HFFc6 (cell line): ENCODE measurements at regions not wholly inside any gene's neighbourhood (a gene's known extent, or its start where the extent isn't known, plus 50 kb on each side); places are given as distances from the start of the nearest gene placed in this dataset.
"Not testable (repeated sequence)": the region's sequence is repeated elsewhere in the genome, so short reads cannot be mapped to it uniquely, and the experiment has no call there.

Source experiments
- DNase-seq: peaks from one replicate; pipeline ENCODE4 v3.0.0-alpha.2; 2018
- H3K27ac Mint-ChIP-seq: 2 replicates; pipeline ENCODE4 v1.8.0; 2020; ENCODE audit warnings: mild to moderate bottlenecking, mixed read lengths
- H3K27me3 Mint-ChIP-seq: 2 replicates; pipeline ENCODE4 v1.8.0; 2021; ENCODE audit warnings: mild to moderate bottlenecking, moderate library complexity, mixed read lengths; ENCODE audit not compliant: insufficient read depth
- H3K36me3 Mint-ChIP-seq: 2 replicates; pipeline ENCODE4 v1.8.0; 2021; ENCODE audit warnings: low read depth, mixed read lengths
- H3K4me1 Mint-ChIP-seq: 2 replicates; pipeline ENCODE4 v1.8.0; 2020; ENCODE audit warnings: low read depth, mixed read lengths
- H3K4me3 Mint-ChIP-seq: 2 replicates; pipeline ENCODE4 v1.8.0; 2020; ENCODE audit warnings: mild to moderate bottlenecking, moderate library complexity, mixed read lengths
- H3K9me3 Mint-ChIP-seq: 2 replicates; pipeline ENCODE4 v1.8.0; 2020; ENCODE audit warnings: mild to moderate bottlenecking, mixed read lengths
- TF ChIP-seq, protein P1 (sequence below): fragments of 200-600 bp; sonication (generic); IDR thresholded peaks from 2 replicates; pipeline ENCODE4 v1.5.0; 2021; ENCODE audit warnings: antibody characterized with exemption, mild to moderate bottlenecking

DNA sequence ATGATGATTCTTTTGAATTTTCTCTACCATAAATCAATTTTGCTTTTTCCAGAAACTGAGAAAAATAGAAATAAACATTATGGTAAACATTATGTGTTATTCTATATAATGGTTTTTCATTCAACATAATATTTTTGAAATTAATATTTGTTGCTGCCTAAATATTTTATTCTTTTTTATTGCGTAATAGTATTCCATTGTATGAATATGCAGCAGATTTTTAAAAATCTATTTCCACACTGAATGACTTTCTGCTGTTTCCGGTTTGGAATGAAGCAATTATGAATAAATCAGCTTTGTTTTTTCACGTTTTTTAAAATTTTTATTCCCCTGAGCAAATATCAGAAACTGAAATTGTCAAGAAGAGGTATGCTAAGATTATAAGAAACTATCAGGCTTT, 335.2 kb upstream of the KCND2 start:
- DNase-seq, result no peak
- Mint-ChIP-seq H3K27me3 (no peaks in the 10 kb centered on the region; the same call in 1 of the 2 replicates), H3K4me3 (no peak overlapping the region), H3K9me3 (no peaks in the 10 kb centered on the region; the same call in 1 of the 2 replicates), H3K27ac (no peak overlapping the region), H3K4me1 (no peaks in the 10 kb centered on the region), H3K36me3 (no peaks in the 10 kb centered on the region)
- TF ChIP-seq, protein P1, sequence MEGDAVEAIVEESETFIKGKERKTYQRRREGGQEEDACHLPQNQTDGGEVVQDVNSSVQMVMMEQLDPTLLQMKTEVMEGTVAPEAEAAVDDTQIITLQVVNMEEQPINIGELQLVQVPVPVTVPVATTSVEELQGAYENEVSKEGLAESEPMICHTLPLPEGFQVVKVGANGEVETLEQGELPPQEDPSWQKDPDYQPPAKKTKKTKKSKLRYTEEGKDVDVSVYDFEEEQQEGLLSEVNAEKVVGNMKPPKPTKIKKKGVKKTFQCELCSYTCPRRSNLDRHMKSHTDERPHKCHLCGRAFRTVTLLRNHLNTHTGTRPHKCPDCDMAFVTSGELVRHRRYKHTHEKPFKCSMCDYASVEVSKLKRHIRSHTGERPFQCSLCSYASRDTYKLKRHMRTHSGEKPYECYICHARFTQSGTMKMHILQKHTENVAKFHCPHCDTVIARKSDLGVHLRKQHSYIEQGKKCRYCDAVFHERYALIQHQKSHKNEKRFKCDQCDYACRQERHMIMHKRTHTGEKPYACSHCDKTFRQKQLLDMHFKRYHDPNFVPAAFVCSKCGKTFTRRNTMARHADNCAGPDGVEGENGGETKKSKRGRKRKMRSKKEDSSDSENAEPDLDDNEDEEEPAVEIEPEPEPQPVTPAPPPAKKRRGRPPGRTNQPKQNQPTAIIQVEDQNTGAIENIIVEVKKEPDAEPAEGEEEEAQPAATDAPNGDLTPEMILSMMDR, result no peak

DNA sequence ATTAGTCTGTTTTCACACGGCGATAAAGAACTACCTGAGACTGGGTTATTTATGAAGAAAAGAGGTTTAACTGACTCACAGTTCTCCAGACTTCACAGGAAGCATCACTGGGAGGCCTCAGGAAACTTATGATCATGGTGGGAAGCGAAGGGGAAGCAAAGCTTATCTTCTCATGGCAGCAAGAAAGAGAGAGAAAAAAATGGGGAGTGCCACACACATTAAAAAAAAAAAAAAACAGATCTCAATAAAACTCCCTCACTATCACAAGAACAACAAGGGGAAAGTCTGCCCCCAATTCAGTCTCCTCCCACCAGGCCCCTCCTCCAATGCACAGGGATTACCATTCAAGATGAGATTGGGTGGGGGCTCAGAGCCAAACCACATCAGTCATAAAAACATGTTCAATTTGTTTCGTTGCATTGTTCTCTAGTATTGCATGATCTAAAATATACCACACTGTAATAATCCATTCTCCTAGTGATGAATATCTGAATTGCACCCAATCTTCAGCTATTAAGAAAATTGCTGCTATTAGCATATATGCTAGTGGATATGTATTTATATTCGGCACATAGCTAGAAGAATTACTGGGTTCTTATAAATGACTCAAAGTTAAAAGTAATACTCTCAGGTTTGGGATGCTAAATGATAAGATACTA, 328.9 kb upstream of the KCND2 start:
- no peaks in the 10 kb centered on the region for H3K36me3 Mint-ChIP-seq
- no peaks in the 10 kb centered on the region; the same call in 1 of the 2 replicates for H3K27me3 Mint-ChIP-seq
- H3K9me3 Mint-ChIP-seq, result no peaks in the 10 kb centered on the region; the same call in 1 of the 2 replicates
- no peaks in the 10 kb centered on the region for H3K4me1 Mint-ChIP-seq
- no peak for DNase-seq
- TF ChIP-seq, protein P1, result no peak
- H3K4me3 Mint-ChIP-seq, result no peak overlapping the region
- no peak overlapping the region for H3K27ac Mint-ChIP-seq

DNA sequence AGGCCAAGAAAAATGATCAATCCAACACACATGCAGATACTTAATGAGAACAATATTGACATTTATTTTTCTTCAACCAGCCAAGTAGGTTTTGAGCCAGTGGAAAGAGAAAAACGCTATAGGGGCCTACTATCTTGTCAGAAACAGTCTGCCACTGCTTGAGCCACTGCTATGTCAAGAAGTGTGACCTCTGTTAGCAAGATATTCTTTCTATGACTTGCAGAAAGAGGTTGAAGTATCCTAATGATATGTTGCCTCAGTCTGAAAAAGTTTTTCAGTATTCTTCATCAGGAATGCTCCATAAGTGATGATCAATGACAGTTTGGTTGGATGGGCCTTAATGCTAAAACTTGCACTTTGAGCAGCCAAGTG, 328.4 kb upstream of the KCND2 start:
- Mint-ChIP-seq H3K27ac (no peak overlapping the region), H3K4me1 (no peaks in the 10 kb centered on the region), H3K27me3 (no peaks in the 10 kb centered on the region; the same call in 1 of the 2 replicates), H3K9me3 (no peaks in the 10 kb centered on the region; the same call in 1 of the 2 replicates), H3K36me3 (no peaks in the 10 kb centered on the region), H3K4me3 (no peak overlapping the region)
- DNase-seq, result no peak
- TF ChIP-seq, protein P1, result no peak

DNA sequence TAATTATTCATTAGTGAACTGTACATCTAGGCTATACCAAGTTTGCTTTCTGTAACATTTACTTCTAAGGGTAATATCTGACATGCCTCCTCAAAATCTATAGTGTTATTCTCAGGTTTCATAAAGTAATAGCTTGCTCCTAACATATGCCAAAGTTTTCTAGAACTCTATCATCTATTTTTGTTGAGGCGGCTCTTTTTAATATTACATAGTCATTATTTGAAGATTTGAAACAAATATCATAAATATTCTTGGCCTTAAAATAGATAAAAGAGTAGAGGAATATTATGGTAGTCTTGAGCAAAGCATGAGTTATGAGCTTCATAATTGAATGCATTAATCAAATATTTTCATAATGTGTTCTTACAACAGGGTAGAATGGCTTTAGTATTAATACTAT, 327.2 kb upstream of the KCND2 start:
- no peak overlapping the region for H3K27ac Mint-ChIP-seq
- no peaks in the 10 kb centered on the region; the same call in 1 of the 2 replicates for H3K9me3 Mint-ChIP-seq
- H3K36me3 Mint-ChIP-seq, result no peaks in the 10 kb centered on the region; the same call in 1 of the 2 replicates
- no peaks in the 10 kb centered on the region for H3K27me3 Mint-ChIP-seq
- no peak for DNase-seq
- no peak overlapping the region for H3K4me3 Mint-ChIP-seq
- TF ChIP-seq, protein P1, result no peak
- no peaks in the 10 kb centered on the region for H3K4me1 Mint-ChIP-seq

DNA sequence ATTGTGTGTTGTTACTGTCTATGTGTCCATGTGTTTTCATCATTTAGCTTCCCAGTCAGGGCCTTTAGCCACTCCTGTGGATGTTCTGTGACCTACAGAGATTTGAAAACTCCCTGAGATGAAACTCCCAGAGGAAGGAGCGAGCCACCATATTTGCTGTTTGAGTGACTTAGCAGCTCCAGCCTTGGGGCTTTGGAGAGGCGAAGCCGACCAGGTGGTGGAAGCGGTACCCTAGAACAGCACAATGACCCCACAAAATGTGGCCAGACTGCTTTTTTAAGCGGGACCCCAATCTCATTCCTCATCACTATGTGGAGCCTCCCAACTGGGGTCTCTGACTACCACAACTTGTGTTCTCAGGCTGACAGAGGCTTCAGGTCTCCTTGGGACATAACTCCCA, 323.9 kb upstream of the KCND2 start:
- TF ChIP-seq, protein P1, result no peak
- Mint-ChIP-seq H3K27me3 (no peaks in the 10 kb centered on the region), H3K4me3 (no peak overlapping the region), H3K36me3 (no peaks in the 10 kb centered on the region; the same call in 1 of the 2 replicates), H3K9me3 (peaks cover 4% of the 10 kb centered on the region; the same call in 1 of the 2 replicates), H3K27ac (no peak overlapping the region), H3K4me1 (no peaks in the 10 kb centered on the region)
- no peak for DNase-seq

DNA sequence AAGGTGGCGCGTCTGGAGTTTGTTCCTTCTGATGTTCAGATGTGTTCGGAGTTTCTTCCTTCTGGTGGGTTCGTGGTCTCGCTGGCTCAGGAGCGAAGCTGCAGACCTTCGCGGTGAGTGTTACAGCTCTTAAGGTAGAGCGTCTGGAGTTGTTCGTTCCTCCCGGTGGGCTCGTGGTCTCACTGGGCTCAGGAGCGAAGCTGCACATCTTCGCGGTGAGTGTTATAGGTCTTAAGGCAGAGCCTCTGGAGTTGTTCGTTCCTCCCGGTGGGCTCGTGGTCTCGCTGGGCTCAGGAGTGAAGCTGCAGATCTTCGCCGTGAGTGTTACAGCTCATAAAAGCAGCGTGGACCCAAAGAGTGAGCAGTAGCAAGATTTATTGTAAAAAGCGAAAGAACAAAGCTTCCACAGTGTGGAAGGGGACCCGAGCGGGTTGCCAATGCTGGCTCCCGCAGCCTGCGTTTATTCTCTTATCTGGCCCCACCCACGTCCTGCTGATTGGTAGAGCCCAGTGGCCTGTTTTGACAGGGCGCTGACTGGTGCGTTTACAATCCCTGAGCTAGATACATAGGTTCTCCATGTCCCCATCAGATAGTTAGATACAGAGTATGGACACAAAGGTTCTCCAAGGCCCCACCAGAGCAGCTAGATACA, 322.5 kb upstream of the KCND2 start:
- DNase-seq, result not testable (repeated sequence)

DNA sequence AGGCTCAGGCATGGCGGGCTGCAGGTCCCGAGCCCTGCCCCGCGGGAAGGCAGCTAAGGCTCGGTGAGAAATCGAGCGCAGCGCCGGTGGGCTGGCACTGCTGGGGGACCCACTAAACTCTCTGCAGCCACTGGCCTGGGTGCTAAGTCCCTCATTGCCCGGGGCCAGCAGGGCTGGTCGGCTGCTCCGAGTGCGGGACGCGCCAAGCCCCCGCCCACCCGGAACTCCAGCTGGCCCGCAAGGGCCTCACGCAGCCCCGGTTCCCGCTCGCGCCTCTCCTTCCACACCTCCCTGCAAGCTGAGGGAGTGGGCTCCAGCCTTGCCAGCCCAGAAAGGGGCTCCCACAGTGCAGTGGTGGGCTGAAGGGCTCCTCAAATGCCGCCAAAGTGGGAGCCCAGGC, 321.4 kb upstream of the KCND2 start:
- not testable (repeated sequence) for H3K36me3 Mint-ChIP-seq, DNase-seq, H3K4me3 Mint-ChIP-seq, H3K9me3 Mint-ChIP-seq, H3K4me1 Mint-ChIP-seq, H3K27me3 Mint-ChIP-seq, H3K27ac Mint-ChIP-seq

More for the DNA sequence above, 322.5 kb upstream of the KCND2 start:
- not testable (repeated sequence) for H3K4me3 Mint-ChIP-seq, H3K36me3 Mint-ChIP-seq, H3K27ac Mint-ChIP-seq, H3K27me3 Mint-ChIP-seq, H3K4me1 Mint-ChIP-seq, H3K9me3 Mint-ChIP-seq
